ENCODE measurements at regions not wholly inside any gene's neighbourhood (a gene's known extent, or its start where the extent isn't known, plus 50 kb on each side); places are given as distances from the start of the nearest gene placed in this dataset.

DNA sequence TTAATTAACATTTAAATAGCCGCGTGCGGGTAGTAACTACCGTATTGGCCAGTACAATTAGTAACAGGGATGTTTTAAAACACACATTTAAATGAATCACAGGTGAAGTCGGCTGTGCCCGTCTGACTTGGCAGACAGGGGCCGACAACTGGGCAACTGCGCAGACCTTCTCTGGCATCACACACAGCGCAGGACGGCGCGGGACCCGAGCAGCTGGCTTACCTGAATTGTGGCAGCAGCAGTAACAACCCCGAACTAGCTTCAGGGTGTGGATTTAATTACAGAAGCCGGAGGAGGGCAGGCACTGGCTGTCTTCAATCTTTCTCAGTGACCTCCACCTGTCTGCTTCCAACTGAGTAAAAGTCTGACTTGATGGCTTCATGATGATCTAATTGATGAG is 91.7 kb downstream of the DACT2 start:
- no peak for DNase-seq

GRCh38 chr6:168226902-168227318 is 92.7 kb downstream of the DACT2 start:
- DNase-seq = no peak

GRCh38 chr6:168226061-168226752 is 93.4 kb downstream of the DACT2 start:
- no peak for DNase-seq

DNA sequence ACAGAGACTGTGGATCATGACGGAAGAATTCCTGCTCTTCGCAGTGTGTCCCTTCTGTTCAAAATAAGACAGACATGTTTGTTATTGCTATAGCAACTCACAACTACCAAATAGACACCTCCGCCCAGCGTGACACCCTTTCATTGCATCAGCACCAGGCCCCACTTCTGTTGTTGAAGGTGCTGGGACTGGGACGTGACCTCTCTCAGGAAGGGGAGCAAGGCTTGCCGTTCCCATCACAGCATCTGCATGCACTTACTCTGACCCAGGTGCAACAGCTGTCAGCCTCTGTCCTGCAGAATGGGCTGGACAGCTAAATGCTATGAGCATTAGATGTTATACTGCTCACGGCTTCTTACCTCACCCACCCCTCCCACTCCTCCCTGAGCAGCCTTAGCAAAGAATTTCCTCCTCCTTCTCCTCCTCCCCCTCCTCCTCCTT is 94.1 kb downstream of the DACT2 start:
- no peak for DNase-seq

- no peak for DNase-seq
Measured at GRCh38 chr6:168223755-168224154, 95.8 kb downstream of the DACT2 start.

DNA sequence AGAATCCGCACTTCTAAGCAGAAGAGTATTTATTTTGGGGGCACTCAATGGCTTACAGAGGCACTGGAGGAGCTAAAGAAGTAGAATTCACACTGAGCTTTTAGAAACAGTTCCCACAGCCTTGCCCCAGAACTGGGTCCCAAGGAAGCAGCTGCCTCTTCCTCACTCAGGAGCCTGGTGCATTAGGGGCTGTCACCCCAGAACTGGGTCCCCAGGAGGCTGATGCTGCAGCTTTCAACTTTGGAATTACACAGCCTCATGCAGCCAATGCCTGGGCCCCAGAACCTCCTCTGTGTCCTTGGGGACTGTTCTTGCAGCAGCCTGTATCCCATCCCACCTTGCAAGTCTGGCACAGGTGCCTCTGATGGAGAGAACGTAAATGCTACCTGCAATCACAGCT is 96.4 kb downstream of the DACT2 start:
- DNase-seq = no peak

GRCh38 chr6:168222115-168223043 is 97.2 kb downstream of the DACT2 start:
- DNase-seq = no peak

DNA sequence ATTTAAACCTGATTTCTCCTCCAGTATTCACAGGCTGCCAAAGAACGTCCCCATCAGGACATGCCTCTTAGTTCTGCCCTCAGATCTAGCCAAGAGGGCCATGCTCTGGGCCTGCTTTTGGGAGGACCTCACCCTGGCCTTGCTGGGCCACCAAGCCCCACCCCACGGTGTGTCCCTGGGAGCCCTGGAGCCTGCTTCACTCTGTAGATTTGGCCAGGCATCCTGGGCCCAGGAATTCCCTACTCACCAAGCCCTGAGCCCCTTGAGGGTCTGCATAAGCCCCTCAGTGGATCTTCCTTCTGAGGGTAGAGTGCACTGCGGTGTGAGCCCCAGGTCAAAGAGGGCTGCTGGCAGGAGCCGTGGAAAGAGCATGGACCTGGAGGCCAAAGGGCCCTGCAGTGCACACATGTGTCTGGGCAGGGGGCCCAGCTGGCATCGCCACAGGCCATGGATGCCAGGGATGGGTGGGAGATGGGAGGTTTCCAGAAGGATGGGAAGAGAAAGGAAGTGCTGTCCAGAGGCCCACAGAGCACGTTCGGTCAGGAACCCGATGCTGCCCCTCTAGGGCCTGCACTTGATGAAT is 98.0 kb downstream of the DACT2 start:
- no peak for DNase-seq

- no peak for DNase-seq
Measured at GRCh38 chr6:168221000-168221399, 98.6 kb downstream of the DACT2 start.

GRCh38 chr6:168219804-168220203 is 99.8 kb downstream of the DACT2 start:
- DNase-seq = no peak

- no peak for DNase-seq
Measured at GRCh38 chr6:168218785-168219566, 100.6 kb downstream of the DACT2 start.

DNA sequence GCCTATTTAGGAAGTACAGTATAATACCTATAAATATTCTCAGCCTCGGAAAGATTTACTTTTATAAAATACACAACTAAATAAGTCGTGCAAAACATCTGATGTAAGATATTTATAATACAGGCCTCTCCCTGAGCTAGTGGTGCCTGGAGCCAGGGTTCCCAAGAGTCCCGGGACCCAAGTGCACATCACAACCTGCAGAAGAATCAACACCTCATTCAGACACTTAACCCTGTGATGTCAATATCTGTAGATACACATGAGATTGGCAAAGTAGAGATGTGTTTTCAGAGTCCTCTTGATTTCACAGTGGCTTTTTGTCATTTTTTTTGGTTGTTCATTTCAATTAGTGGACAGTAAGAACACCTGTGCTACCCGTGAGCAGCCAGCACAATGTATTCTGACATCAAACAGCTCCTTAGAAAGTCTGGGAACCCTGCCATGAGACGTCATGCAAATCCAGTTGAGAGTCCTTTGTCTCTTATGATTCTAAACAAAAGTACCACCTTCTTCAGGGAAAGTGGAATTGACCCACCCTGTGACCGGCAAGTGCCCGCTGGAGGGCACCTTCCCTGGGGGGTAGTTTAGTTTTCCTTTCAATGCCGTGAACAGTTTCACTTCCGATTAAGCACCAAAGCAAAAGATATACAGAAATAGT is 101.6 kb downstream of the DACT2 start:
- DNase-seq = no peak

- DNase-seq = no peak
Measured at GRCh38 chr6:168217216-168217879, 102.2 kb downstream of the DACT2 start.

- no peak for DNase-seq
Measured at GRCh38 chr6:168216751-168217191, 102.8 kb downstream of the DACT2 start.

- no peak for DNase-seq
Measured at GRCh38 chr6:168216117-168216516, 103.5 kb downstream of the DACT2 start.

DNA sequence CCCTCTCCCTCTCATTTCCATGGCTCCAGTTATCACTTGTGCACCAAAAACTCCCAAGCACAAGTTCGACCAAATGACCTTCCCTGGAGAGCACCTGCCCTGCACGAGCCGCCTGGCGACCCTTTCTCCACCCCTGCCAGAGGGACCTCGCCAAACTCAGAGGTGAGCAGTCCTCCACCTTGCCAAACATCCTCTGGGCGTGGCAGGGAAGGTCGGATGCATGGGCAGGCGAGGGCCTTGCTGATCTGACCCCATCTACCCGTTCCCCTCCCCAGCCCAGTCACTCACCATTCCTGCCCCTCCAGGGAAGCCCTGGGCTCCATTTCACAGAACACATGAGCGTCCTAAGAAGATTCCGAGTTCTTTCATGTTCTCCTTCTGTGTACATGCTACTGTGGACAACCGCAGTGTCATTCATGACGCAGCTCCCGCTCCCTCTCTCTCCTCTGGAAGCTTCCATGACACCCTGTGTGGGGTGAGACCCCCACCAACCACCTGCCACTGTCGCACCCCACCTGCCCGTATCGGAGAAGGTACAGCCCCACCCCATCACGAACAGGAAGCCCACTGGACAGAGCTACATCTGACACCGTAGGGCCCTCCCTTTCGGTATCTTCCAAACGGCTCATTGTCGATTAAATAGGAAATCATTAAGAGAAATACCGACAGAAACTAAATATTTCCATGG is 104.3 kb downstream of the DACT2 start:
- DNase-seq = no peak

DNA sequence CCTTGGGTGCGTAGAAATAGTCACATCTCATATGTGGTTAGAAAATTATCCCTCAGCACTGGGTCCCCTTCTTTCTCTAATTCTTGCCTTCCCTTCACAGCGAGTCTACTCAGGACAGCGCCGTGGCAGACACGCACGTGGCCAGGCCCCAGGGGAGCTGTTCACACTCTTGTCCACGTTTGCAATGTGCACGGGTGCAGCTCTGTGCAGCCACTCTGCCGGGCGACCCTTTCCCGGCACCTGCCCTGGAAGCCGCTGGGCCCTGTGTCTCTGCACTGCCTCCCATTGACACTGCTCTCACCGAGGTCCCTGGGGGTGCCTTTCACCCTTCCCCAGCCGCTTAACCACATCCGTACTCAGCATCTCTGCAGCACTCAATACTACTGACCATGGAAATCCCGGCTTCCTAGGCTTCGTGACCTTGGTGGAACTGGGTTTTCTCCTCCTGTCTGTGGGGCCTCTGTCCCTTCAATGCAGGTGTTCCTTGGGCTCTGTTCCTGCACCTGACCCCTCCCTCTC is 104.9 kb downstream of the DACT2 start:
- no peak for DNase-seq

DNA sequence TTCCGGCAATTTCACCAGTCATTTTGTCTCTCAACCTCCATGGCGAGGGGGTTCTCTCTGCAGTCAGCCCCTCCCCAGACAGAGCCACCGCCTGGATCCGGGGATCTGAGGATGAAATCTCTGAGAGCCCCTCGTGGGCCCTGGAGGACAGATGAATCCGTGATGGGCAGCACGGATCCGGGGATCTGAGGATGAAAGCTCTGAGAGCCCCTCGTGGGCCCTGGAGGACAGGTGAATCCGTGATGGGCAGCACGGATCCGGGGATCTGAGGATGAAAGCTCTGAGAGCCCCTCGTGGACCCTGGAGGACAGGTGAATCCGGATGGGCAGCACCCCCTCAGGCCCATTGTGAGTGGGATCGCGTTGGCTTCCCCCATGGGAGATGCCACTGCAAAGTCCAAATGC is 106.5 kb downstream of the DACT2 start:
- no peak for DNase-seq

DNA sequence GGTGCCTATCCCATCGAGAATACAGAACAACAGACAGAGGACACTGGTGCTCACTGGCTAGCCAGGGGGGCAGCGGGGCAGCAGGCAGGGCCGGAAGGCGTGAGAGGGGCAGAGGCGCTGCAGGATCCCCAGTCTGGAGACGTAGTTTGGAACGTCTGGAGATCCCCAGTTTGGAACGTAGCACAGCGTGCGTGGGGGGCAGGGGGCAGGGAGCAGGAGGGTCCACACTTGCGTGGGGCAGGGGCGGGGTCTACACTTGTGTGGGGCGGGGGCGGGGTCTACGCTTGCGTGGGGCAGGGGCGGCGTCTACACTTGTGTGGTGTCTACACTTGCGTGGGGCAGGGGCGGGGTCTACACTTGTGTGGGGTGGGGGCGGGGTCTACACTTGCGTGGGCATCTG is 107.2 kb downstream of the DACT2 start:
- DNase-seq = no peak

DNA sequence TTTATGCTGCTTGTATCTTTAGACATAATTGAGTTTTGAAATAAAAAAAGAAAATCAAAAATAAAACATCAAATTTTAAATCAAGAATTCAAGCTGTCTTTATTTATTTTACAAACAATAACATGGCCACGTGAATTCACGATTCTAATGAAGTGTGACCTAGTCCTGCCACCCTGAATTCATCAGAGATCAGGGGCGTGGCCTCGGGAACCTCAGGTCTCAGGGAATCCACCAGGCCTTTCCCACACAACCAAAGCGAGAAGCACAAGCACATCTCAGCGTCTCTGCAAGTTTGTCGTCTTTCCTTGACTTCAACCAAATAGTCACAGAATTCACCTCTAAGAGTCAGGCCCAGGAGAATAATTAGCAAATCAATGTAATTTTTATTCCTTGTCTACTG is 107.9 kb downstream of the DACT2 start:
- DNase-seq = no peak

Measured in EL (cell line).